GM19328 (cell line): ENCODE measurements at regions not wholly inside any gene's neighbourhood (a gene's known extent, or its start where the extent isn't known, plus 50 kb on each side); places are given as distances from the start of the nearest gene placed in this dataset.

Source experiments
- ATAC-seq: cut with Tn5 transposase; IDR thresholded peaks from one replicate; pipeline ENCODE4 v1.9.1; 2021; ENCODE audit warnings: mild to moderate bottlenecking, moderate library complexity; ENCODE audit not compliant: unreplicated experiment

- no peak for ATAC-seq
Observed at GRCh38 chr6:4620284-4621151, 155.7 kb upstream of the CDYL start.

GRCh38 chr6:4616311-4616710 lies 159.9 kb upstream of the CDYL start:
- no peak for ATAC-seq

- ATAC-seq = no peak
Observed at GRCh38 chr6:4615891-4616290, 160.3 kb upstream of the CDYL start.

GRCh38 chr6:4615231-4615630 lies 161.0 kb upstream of the CDYL start:
- no peak for ATAC-seq

- no peak for ATAC-seq
Observed at GRCh38 chr6:4614637-4615036, 161.6 kb upstream of the CDYL start.

- no peak for ATAC-seq
Observed at GRCh38 chr6:4613795-4614194, 162.4 kb upstream of the CDYL start.

GRCh38 chr6:4613381-4613780 lies 162.8 kb upstream of the CDYL start:
- ATAC-seq = no peak

GRCh38 chr6:4612636-4613171 lies 163.5 kb upstream of the CDYL start:
- ATAC-seq = no peak

GRCh38 chr6:4611429-4612129 lies 164.6 kb upstream of the CDYL start:
- ATAC-seq = no peak

GRCh38 chr6:4610256-4610655 lies 165.9 kb upstream of the CDYL start:
- ATAC-seq = no peak

GRCh38 chr6:4608361-4609115 lies 167.7 kb upstream of the CDYL start:
- ATAC-seq = no peak

- no peak for ATAC-seq
Observed at GRCh38 chr6:4607793-4608192, 168.4 kb upstream of the CDYL start.

GRCh38 chr6:4606821-4607704 lies 169.1 kb upstream of the CDYL start:
- no peak for ATAC-seq

- no peak for ATAC-seq
Observed at GRCh38 chr6:4606016-4606415, 170.2 kb upstream of the CDYL start.

GRCh38 chr6:4603856-4604369 lies 172.3 kb upstream of the CDYL start:
- no peak for ATAC-seq

- ATAC-seq = no peak
Observed at GRCh38 chr6:4603291-4603690, 172.9 kb upstream of the CDYL start.

- no peak for ATAC-seq
Observed at GRCh38 chr6:4599924-4600323, 176.3 kb upstream of the CDYL start.

- ATAC-seq = no peak
Observed at GRCh38 chr6:4598384-4598995, 177.7 kb upstream of the CDYL start.

- ATAC-seq = no peak
Observed at GRCh38 chr6:4593951-4594350, 182.3 kb upstream of the CDYL start.

GRCh38 chr6:4592026-4592425 lies 184.2 kb upstream of the CDYL start:
- no peak for ATAC-seq
